LNCaP clone FGC (cell line): ENCODE measurements at regions not wholly inside any gene's neighbourhood (a gene's known extent, or its start where the extent isn't known, plus 50 kb on each side); places are given as distances from the start of the nearest gene placed in this dataset.

ENCODE experiments used
- DNase-seq: peaks from one replicate; pipeline ENCODE4 v3.0.0-alpha.2; 2011; ENCODE audit warnings: low read depth
- H3K4me3 ChIP-seq: 2 replicates; pipeline ENCODE4 v1.5.1; 2011; ENCODE audit warnings: mild to moderate bottlenecking, low read depth, low read length, control low read depth
- TF ChIP-seq, protein P1 (sequence below): IDR thresholded peaks from 2 replicates; pipeline ENCODE4 v1.5.1; 2012; ENCODE audit warnings: mild to moderate bottlenecking; ENCODE audit not compliant: control insufficient read depth, insufficient read depth; ENCODE audit errors: extremely low read depth

DNA sequence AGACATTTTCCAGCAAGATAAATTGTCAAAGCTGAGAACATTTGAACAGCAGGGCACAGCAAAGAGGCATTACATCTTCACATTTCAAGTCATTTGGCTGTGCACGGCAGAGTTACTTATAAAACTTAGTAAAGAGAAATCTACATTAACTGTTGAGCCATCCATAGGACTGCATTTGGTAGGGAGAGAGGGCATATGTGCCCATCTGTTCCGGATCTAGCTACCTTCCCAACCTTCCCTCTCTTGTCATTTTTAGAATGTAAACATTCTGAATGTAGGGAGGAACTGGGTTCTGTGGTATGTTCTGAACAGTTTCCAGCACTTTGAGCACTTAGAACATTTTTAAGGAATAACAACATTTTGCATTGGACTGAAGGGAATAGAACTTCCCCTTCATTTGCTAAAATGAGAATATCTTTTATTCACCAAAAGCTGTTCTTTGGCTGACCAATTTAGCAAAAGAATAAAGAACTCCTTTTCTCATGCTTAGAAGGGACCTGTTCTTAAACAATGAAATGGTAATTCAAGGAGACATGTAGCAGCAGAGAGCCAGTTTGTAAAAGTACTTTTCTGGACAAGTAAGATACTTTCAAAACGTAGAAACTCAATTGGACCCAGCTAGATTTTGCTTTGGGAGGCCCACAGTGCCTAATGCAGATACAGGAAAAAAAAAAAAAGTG, 104.4 kb downstream of the CETN3 start:
- no peak overlapping the region for H3K4me3 ChIP-seq
- TF ChIP-seq, protein P1, sequence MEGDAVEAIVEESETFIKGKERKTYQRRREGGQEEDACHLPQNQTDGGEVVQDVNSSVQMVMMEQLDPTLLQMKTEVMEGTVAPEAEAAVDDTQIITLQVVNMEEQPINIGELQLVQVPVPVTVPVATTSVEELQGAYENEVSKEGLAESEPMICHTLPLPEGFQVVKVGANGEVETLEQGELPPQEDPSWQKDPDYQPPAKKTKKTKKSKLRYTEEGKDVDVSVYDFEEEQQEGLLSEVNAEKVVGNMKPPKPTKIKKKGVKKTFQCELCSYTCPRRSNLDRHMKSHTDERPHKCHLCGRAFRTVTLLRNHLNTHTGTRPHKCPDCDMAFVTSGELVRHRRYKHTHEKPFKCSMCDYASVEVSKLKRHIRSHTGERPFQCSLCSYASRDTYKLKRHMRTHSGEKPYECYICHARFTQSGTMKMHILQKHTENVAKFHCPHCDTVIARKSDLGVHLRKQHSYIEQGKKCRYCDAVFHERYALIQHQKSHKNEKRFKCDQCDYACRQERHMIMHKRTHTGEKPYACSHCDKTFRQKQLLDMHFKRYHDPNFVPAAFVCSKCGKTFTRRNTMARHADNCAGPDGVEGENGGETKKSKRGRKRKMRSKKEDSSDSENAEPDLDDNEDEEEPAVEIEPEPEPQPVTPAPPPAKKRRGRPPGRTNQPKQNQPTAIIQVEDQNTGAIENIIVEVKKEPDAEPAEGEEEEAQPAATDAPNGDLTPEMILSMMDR = no peak

DNA sequence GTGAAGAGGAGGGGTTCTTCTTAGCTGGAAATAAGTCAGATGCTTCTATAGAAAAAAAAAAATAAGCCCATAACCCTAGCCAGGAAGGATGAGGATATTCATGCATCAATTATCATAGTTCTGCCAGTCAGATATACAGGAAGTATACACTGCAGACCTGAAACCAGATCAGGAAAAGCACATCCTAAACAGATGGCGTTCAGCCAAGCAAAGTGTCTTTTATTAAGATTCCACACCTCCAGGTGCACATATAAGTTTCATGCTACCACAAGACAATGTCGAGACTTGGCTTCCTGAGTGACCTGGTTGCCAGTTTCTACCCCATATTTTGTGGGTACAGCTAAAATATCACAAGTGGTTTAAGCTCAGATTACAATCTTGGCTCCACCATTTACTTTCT, 108.3 kb downstream of the CETN3 start:
- TF ChIP-seq, protein P1 = no peak
- DNase-seq = peak; percentile 31
- no peak overlapping the region for H3K4me3 ChIP-seq

More for the DNA sequence above, 104.4 kb downstream of the CETN3 start:
- no peak for DNase-seq

DNA sequence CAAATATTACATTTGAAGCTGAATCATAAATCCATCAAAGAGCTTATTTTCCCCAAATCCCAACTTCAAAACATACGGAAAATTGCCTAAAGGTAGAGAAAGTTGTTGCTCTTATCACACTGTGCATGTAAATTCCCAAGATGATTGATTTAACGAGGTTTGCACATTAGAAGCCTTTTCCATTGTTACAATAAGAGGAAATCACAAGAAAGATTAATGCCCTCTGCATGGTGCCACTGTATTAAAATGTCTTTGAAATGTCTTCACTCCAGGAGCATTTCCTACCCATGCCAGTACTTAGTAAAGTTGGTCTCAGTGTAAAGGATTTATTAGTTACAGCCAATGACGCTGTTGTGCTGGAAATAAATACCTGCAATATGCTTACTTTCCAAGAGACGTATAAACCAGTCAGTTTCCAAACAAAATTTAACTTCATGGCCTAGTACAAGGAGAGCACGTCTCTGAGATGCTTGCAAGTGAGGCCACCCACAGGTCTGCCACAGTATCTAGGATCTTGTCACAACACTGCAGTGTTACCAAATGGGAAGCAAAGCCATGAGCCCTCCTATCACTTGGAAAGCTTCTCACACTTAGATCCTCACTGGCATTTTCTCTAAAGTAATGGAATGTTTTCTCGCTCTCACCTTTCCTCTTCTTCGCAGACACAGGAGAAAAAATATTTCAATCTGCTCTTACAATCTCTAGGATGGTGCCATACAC, 112.4 kb downstream of the CETN3 start:
- no peak overlapping the region for H3K4me3 ChIP-seq
- TF ChIP-seq, protein P1 = no peak
- no peak for DNase-seq

DNA sequence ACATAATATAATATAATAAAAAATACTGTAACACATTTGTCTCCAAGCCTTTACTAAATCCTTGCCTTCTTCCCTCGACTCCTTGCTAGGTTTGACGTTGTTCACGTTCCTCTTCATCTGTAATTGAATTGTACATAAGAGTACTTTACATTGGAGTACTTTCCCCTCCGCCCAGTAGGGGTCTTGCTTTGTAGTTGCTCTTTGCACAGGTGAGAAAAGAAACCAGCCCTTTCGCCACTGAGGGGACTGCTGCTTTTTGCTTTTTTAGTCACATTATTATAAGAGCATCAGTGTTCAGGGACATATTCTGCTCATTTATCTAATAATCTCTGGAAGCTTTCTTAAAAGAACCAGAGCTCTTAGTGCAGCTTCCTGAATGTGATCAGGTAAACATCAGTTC, 115.0 kb downstream of the CETN3 start:
- no peak overlapping the region for H3K4me3 ChIP-seq
- TF ChIP-seq, protein P1 = no peak
- DNase-seq = no peak

DNA sequence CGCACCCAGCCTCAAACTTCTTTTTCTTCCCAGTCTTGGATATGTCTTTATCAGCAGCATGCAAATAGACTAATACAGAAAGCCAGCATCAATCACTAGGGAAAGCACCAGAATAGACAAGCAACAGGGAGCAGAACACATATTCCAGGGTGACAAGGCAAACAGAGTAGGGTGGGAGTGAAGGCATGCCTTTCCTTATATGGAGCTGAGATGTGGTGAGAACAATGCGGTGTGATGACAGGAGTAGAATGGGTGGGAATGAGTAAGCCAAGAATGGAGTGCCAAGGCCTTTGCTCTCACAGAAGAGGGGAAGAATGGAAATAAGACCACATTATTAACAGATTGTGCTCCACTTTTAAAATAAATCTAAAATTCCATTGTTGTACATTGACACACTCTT, 115.6 kb downstream of the CETN3 start:
- TF ChIP-seq, protein P1 = no peak
- DNase-seq = no peak
- no peak overlapping the region for H3K4me3 ChIP-seq

DNA sequence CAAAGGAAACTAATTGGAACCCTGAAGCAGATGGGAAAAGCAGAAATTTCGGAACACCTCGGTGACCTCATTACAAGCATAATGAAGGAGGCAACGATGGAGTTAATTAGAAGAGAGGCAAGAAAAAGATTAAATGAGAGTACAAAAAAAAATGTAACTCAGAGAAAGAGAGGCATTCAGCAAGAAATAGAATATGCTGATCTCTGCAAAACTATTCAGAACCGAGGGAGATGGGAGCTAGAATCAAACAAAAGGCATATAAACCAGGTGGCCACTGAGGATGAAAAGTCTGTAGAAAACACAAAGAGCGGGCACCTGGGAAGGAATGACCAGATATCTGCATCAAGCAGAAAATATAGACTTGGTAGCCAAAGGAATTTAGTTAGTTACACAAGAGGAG, 118.9 kb downstream of the CETN3 start:
- TF ChIP-seq, protein P1 = no peak
- H3K4me3 ChIP-seq = no peak overlapping the region
- no peak for DNase-seq

DNA sequence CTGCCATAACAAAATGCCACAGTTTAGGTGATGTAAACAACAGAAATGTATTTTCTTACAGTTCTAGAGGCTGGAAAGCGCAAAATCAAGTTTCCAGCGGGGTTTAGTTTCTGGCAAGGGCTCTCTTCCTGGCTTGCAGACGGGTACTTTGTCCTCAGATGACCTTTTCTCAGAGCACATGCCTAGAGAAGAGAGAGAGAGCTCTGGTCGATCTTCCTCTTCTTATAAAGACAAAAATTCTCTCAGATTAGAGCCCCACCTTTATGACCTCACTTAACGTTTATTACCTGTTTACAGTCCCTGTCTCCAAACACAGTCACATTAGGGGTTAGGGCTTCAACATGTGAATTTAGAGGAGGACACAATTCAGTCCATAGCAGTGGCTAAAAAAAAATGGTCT, 119.7 kb downstream of the CETN3 start:
- TF ChIP-seq, protein P1 = no peak
- H3K4me3 ChIP-seq = peak overlapping the region; percentile 23; the same call in 1 of the 2 replicates
- DNase-seq = peak; percentile 76
